Stimulated activated CD8-positive, alpha-beta memory T cell treated with anti-CD3 and anti-CD28 coated beads, Interleukin-12 subunit alpha, Interleukin-12 subunit beta, amount 100 ng/mL, for 4 hours (primary cell): ENCODE measurements at regions not wholly inside any gene's neighbourhood (a gene's known extent, or its start where the extent isn't known, plus 50 kb on each side); places are given as distances from the start of the nearest gene placed in this dataset.

Experiments used
- DNase-seq: peaks from one replicate; pipeline ENCODE4 v3.0.0-alpha.2; 2020; ENCODE audit warnings: low read depth

DNA sequence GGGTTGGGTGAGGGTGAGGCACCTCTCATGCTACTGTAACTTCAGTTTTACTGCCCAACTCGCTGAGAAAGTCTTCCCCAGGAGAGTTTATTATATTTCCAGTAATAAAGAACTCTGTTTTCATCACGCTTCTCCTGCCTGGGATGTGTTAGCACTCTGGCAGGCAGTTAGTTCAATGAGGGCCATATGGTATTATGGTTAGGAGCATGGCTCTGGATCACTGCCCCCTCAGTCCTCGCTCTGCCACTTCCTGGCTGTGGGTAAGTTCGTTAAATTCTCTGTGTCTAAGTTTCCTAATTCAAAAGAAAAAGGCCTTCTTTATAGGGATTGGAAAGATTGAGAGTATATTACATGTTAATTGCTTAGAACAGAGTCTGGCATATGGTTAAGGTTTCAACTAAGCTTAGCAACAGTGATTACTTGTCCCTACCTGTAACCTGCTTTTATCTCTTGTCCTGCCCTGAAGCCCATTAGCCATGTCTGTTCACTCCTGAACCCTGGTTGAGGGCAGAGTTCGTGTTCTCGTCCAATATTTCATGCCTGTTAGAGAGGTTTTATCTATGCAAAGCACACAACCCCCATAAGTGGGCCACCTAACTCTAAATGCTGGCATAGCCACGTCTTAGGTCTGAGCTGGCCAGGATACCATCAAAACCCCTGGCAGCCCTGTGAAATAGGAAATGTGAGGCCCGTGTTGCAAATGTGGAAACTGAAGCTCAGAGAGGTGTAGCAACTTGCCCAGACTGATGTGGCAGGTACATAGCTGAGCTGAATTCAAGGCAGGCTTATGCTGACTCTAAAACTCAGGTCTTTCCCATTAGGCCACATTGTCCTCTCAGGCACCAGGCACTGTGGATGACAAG lies 342.5 kb upstream of the JARID2 start:
- no peak for DNase-seq

GRCh38 chr6:14905201-14905600 lies 340.7 kb upstream of the JARID2 start:
- DNase-seq = no peak

- no peak for DNase-seq
These were observed 339.2 kb upstream of the JARID2 start for GRCh38 chr6:14906621-14907020.

DNA sequence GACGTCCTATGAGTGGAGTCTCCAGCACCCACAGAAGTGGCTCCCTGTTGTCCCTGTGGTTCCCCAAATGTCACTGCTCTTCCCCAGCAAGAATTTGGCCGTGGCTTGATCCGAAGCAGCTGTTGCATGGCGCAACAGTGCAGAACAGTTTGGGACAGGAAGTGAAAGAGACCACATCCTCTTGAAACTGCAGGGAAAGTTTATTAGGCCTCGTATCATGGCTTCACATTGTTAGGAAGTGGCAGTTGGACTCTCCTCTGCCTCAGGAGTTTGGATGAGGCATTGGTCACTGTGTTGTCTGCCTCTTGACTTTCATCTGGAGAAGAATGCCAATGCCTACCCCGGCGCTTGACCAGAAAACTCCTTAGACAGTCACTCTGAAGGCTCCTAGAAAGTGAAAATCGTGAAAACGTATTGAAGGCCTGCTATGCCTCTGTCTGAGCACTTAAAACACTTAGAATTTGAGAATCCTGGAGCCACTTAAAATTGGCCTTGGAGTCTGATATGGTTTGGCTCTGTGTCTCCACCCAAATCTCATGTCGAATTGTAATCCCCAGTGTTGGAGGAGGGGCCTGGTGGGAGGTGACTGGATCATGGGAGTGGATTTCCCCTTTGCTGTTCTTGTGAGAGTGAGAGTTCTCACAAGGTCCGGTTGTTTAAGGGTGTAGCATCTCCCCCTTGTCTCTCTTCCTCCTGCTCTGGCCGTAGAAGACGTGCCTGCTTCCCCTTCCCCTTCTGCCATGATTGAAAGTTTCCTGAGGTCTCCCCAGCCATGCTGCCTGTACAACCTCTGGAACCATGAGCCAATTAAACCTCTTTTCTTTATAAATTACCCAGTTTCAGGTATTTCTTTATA lies 334.9 kb upstream of the JARID2 start:
- no peak for DNase-seq

- no peak for DNase-seq
These were observed 333.6 kb upstream of the JARID2 start for GRCh38 chr6:14912226-14912625.

GRCh38 chr6:14912706-14913105 lies 333.2 kb upstream of the JARID2 start:
- DNase-seq = no peak

- no peak for DNase-seq
These were observed 331.9 kb upstream of the JARID2 start for GRCh38 chr6:14913931-14914330.

DNA sequence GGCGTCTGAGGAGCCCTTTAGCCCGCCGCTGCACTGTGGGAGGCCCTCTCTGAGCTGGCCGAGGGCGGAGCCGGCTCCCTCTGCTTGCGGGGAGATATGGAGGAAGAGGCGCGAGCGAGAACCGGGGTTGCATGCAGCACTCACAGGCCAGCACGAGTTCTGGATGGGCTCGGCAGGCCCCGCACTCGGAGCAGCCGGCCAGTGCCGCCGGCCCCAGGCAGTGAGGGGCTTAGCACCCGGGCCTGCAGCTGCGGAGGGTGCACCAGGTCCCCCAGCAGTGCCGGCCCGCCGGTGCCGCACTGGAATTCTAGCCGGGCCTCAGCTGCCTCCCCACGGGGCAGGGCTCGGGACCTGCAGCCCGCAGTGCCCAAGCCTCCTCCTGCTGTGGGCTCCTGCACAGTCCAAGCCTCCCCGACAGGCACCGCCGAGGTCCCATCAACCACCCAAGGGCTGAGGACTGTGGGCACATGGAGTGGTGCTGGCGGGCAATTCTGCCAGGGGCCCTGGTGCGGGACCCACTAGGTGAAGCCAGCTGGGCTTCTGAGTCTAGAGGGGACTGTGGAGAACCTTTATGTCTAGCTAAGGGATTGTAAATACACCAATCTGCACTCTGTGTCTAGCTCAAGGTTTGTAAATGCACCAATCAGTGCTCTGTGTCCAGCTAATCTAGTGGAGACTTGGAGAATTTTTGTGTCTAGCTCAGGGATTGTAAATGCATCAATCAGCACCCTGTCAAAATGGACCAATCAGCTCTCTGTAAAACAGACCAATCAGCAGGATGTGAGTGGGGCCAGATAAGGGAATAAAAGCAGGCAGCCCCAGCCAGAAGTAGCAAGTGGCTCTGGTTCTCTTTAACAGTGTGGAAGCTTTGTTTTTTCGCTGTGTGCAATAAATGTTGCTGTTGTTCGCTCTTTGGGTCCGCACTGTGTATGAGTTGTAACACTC lies 329.7 kb upstream of the JARID2 start:
- no peak for DNase-seq

DNA sequence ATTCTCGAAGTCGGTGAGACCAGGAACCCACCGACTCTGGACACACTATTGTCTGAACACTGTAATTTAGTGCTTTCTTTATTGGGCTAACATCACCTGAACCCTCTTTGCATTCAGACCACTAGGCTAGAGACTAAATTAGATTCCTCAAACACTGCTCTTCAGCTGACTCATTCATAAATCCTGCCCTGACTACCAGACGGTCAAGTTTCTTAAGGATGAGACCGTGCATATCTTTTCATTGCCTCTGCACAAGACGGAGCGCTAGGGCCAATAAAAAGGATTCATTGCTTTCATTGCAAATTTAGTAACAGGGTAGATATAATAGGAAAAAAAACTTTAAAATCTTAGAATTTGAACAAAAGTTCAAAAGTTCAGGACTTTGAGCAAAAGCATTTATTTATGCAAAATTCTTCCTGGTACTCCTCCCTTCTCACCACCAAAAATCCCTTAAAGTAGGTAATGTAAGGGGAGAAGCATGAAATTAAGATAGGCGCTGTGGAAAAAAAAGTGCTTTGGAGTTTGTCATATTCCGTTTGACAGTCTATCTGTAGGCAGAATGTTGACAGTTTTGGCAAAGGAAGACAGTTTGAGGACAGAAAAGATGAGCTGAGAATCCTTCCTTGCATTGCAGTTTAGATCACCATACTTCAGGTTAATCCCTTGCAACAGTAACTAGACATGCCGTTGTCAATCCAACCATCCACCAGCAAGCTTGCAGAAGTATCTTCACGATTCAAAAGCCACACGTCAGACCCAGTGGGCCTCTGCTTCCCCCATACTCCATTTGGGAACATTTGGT lies 328.6 kb upstream of the JARID2 start:
- DNase-seq = no peak

GRCh38 chr6:14918200-14918907 lies 327.5 kb upstream of the JARID2 start:
- DNase-seq = no peak

DNA sequence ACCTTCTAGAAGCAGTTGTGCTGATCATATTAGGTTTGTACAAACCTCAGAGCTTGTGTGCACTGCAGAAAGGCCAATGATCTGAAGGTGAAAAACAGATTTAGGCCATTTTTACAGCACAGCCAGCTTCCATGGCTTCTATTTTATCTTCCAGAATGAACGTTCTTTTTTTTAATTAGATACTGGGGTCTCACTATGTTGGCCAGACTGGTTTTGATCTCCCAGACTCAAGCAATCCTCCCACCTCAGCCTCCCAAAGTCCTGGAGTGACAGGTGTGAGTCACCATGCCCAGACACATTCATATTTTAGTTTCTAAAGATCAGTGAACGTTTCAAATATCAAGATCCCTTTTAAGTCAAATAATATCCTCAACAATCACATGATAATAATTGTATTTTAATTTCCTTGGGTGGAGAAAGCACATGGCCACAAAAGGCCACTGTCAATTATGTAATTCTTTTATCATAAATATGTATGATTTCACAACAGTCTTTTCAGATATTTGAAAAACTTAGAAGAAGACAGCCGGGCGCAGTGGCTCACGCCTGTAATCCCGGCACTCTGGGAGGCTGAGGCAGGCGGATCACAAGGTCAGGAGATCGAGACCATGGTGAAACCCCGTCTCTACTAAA lies 326.7 kb upstream of the JARID2 start:
- DNase-seq = no peak

- no peak for DNase-seq
These were observed 325.6 kb upstream of the JARID2 start for GRCh38 chr6:14920276-14920675.

DNA sequence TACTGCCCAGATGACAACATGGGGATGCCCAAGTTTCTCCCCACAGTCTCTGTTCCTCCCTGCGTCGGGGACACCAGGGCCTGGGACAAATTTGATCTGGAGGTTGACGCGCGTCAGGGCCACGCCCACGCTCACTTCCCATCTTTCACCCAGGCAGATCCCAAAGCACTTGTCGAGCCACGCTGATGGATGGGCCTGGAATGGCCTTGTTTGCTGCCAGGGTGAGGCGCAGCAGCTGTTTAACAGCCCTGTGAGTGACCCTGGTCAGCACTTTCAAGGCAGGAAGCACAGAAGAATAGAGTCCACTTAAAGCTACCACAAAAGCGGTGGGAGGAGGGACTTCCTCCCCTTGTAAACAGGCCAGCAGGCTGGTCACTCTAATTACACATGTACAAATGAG lies 324.7 kb upstream of the JARID2 start:
- DNase-seq = no peak

- no peak for DNase-seq
These were observed 323.8 kb upstream of the JARID2 start for GRCh38 chr6:14921878-14922671.

DNA sequence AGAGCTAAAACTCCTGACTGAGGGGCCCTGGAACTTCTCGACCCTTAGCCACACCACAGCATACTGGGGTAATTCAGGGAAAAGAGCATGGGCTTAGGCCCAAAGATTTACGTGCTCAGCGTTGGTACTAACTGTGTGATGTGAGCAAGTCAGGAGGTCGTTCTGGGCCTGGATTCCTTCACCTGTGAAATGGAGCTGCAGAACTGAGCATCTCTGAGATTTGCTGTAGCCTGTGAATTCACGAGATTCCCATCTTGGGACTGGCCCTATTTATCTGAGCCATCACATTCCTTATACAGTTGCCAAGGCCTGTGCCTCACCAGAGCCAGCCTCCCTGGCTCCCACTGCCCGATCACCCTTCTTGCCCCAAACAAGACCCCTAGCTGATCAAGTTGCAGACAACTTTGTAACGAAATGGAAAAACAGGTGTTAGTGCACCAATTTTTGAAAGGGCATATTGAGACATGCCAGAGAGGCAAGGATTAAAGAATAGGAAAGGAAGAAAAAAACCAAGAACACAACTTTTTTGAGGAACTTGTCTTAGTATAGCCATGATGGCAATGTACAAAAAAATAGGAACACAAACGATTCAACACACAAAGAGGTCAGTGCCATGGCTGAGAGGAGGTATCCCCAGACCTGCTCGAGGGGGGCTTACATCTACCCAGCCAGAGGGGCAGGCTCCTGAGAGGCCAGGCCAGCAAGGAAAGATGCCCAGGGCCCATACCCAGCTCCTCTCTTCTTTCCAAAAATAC lies 323.0 kb upstream of the JARID2 start:
- no peak for DNase-seq

- no peak for DNase-seq
These were observed 321.5 kb upstream of the JARID2 start for GRCh38 chr6:14924126-14925024.

DNA sequence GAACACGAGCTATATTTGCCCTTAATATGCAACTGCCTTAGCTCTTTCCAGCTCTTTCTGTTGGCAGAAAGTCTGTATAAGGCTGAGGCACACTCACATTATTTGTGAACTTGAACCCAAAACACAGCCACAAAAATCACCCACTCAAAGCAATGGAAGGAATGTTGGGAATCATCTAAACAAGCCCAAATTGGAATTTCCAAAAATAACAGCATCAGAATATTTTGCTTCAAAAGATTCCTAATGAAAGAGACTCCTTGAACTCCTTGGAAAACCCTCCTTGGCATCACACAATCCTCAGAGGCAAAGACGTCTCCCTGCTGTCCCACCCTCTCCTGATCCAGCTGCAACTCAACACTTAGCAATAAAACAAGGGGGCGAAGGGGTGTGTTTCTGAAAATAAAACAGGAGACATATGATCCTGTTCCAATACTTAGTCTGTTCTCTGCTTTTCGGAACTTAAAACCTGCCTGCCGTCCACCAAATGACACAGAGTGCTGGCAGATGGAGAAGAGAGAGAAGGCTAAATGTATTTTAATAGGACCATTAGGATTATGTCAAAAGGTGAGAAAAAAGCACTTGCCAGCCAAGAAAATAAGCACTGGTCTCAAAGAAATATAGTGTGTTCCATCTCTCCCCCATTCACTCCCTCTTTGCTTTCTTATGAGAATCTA lies 320.7 kb upstream of the JARID2 start:
- no peak for DNase-seq
